ENCODE measurements at regions not wholly inside any gene's neighbourhood (a gene's known extent, or its start where the extent isn't known, plus 50 kb on each side); places are given as distances from the start of the nearest gene placed in this dataset.

DNA sequence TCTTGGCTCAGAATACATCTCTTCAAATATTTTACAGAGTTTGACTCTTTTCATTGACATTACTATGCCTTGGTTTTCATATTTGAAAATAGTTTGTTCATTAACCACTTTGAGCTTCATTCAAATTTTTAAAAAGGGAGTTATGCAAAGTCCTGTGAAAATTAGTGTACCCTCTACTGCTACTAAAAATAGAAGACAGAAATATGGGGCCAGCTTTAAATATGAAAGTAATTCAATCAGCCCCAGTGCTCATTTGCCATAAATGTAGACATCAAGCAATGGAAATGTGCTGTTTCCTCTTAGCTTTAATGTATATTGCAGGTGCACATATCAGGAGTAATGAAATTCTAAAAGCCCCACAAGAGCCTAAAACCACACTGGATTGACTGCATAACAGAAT lies 218.7 kb downstream of the SPATA18 start:
- no peaks in the 10 kb centered on the region for H3K27me3 ChIP-seq

DNA sequence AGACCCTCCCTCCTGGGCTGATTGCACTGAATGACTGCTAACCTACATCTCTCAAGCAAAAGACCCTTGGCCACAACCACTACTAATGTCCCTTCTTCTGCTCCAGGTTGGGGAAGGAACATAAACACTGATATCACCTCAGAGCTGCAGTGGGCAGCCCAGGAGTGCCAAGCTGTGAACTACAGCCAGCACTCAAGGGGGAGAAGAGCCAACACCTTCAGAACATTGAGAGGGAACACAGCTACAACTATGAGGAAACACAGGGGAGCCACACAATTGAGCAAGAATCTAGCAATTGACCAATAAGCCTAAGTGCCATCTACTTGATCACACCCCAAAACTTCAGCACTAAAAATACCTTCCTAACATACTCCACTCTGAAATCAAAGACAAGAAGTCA lies 222.8 kb downstream of the SPATA18 start:
- H3K9me3 ChIP-seq, result peaks cover 0 to 26% (median 8%) of the 10 kb centered on the region in 12 donors
- DNase-seq, result no peak
- H3K27ac ChIP-seq, result no peak overlapping the region
- H3K27me3 ChIP-seq, result no peaks in the 10 kb centered on the region
- H3K36me3 ChIP-seq, result no peaks in the 10 kb centered on the region
- no peak for ATAC-seq
- no peaks in the 10 kb centered on the region for H3K4me1 ChIP-seq
- no peak overlapping the region for H3K4me3 ChIP-seq
- intact Hi-C loops (cut with DNase I), result no loop called here
- TF ChIP-seq, protein P1, sequence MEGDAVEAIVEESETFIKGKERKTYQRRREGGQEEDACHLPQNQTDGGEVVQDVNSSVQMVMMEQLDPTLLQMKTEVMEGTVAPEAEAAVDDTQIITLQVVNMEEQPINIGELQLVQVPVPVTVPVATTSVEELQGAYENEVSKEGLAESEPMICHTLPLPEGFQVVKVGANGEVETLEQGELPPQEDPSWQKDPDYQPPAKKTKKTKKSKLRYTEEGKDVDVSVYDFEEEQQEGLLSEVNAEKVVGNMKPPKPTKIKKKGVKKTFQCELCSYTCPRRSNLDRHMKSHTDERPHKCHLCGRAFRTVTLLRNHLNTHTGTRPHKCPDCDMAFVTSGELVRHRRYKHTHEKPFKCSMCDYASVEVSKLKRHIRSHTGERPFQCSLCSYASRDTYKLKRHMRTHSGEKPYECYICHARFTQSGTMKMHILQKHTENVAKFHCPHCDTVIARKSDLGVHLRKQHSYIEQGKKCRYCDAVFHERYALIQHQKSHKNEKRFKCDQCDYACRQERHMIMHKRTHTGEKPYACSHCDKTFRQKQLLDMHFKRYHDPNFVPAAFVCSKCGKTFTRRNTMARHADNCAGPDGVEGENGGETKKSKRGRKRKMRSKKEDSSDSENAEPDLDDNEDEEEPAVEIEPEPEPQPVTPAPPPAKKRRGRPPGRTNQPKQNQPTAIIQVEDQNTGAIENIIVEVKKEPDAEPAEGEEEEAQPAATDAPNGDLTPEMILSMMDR (IDR thresholded peaks at IDR 0.05), result no peak

More for the DNA sequence above, 218.7 kb downstream of the SPATA18 start:
- Histone ChIP-seq H3K9me3 (peaks cover 0 to 13% (median 4%) of the 10 kb centered on the region in 12 donors), H3K4me3 (no peak overlapping the region), H3K4me1 (peaks cover 0 to 17% (median 2%) of the 10 kb centered on the region in 12 donors), H3K36me3 (no peaks in the 10 kb centered on the region), H3K27ac (no peak overlapping the region)
- intact Hi-C loops (cut with DNase I), result loop anchor here in 2 of 10 donors (10.0 kb wide), 2 partner anchors 55 to 95 kb away; no protein-coding TSS in a partner anchor
- no peak for DNase-seq
- no peak for ATAC-seq
- no peak for TF ChIP-seq POLR2A (IDR thresholded peaks at IDR 0.05)
- TF ChIP-seq, protein P1 (IDR thresholded peaks at IDR 0.05), result no peak

DNA sequence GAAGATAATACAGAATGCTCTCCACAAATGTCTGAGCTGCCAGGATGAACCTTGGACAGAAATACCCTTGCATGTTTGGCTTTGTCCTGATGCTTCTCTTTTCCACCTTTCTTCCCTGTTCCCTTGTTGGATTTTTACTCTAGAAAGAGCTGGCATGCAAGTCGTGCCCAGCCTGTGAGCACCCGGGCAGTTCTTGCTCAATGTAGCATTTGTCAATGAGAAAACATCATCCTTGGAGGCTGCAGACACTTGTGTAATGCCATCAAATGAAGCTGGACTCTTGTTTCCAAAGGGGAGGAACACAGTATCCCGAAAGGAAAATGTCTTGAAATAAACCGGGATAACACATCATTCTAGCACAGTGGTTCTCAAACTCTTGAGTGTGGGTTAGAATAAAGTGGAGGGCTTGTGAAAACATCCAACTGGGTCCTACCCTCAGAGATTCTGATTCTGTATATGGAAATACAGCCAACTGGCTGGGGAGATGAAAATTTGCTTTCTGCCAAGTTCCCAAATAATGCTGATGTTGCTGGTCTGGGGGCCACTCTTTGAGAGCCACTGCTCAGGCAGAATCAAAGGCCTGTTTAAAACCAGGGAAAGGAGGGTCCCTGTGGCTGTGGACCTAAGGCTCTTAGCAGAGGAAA lies 237.2 kb downstream of the SPATA18 start:
- Histone ChIP-seq H3K36me3 (no peaks in the 10 kb centered on the region), H3K4me1 (no peaks in the 10 kb centered on the region), H3K27ac (no peak overlapping the region), H3K27me3 (no peaks in the 10 kb centered on the region), H3K4me3 (no peak overlapping the region), H3K9me3 (no peaks in the 10 kb centered on the region)
- no peak for DNase-seq
- ATAC-seq, result no peak
- 70 to 83% (median 81%) methylated on average over 4 of the region's 4 CpGs for WGBS, 4 donors
- TF ChIP-seq, protein P1 (IDR thresholded peaks at IDR 0.05), result no peak
- no peak for TF ChIP-seq POLR2A (IDR thresholded peaks at IDR 0.05)
- intact Hi-C loops (cut with DNase I), result no loop called here

DNA sequence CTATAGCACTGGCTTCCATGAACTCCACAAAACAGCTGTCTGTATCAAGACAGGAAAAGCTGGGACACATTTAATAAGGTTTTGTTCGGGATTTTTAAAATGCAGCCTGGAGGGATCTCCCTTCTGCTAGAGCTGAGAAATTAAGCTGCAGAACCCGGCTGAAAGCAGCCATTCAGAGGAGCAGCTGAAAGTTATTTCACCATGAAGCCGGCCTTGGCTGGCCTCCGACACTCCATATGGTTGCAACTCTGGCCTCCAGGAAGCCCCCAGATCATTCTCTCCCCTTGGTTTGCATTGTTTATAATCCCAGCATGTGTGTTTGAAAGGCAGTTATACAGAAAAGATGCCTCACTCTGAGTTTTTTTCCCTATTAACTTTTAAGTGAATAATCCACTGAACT lies 239.4 kb downstream of the SPATA18 start:
- intact Hi-C loops (cut with DNase I), result no loop called here
- TF ChIP-seq, protein P1 (IDR thresholded peaks at IDR 0.05), result no peak
- no peaks in the 10 kb centered on the region for H3K9me3 ChIP-seq
- WGBS, 4 donors, result 51 to 74% (median 67%) methylated on average over 3 to 4 of the region's 4 CpGs
- H3K36me3 ChIP-seq, result no peaks in the 10 kb centered on the region
- H3K4me3 ChIP-seq, result no peak overlapping the region
- no peaks in the 10 kb centered on the region for H3K27me3 ChIP-seq
- no peaks in the 10 kb centered on the region for H3K4me1 ChIP-seq
- ATAC-seq (peak in 1 of 4 donors; percentile 31), DNase-seq (peak in 2 of 5 donors; percentile 24 to 33)
- no peak overlapping the region for H3K27ac ChIP-seq
